ENCODE measurements at regions not wholly inside any gene's neighbourhood (a gene's known extent, or its start where the extent isn't known, plus 50 kb on each side); places are given as distances from the start of the nearest gene placed in this dataset.

DNA sequence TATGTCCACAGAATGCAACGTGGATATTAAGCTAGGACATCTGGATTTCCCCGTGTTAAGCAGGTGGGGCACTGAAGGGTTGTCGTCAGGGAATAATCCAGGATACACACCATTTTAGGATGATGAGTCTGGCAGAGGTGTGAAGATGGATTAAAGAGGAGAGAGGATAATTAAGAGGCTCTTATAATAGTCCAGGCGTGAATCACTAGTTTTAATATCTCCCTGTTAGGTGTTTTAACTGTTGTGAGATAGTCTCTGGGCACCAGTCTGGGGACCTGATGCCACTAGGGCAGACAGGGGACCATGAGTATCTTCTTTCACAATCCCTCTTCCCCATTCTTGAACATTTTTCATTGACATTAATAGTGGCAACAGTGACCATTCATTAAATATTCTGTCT lies 216.7 kb downstream of the TBX5 start:
- TF ChIP-seq, protein P1, sequence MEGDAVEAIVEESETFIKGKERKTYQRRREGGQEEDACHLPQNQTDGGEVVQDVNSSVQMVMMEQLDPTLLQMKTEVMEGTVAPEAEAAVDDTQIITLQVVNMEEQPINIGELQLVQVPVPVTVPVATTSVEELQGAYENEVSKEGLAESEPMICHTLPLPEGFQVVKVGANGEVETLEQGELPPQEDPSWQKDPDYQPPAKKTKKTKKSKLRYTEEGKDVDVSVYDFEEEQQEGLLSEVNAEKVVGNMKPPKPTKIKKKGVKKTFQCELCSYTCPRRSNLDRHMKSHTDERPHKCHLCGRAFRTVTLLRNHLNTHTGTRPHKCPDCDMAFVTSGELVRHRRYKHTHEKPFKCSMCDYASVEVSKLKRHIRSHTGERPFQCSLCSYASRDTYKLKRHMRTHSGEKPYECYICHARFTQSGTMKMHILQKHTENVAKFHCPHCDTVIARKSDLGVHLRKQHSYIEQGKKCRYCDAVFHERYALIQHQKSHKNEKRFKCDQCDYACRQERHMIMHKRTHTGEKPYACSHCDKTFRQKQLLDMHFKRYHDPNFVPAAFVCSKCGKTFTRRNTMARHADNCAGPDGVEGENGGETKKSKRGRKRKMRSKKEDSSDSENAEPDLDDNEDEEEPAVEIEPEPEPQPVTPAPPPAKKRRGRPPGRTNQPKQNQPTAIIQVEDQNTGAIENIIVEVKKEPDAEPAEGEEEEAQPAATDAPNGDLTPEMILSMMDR (IDR thresholded peaks at IDR 0.05) = no peak
- no peak for TF ChIP-seq EZH2 (IDR thresholded peaks at IDR 0.05; ENCODE audit: borderline replicate concordance, insufficient read depth, low read depth, low read length, poor library complexity, severe bottlenecking)

Measured in B cell (primary cell).